Stimulated activated CD8-positive, alpha-beta memory T cell treated with anti-CD3 and anti-CD28 coated beads, Interleukin-15, amount 100 ng/mL, for 1 hour (primary cell): ENCODE measurements at regions not wholly inside any gene's neighbourhood (a gene's known extent, or its start where the extent isn't known, plus 50 kb on each side); places are given as distances from the start of the nearest gene placed in this dataset.

Experiments
- DNase-seq: peaks from one replicate; pipeline ENCODE4 v3.0.0-alpha.2; 2020; ENCODE audit warnings: low read depth

DNA sequence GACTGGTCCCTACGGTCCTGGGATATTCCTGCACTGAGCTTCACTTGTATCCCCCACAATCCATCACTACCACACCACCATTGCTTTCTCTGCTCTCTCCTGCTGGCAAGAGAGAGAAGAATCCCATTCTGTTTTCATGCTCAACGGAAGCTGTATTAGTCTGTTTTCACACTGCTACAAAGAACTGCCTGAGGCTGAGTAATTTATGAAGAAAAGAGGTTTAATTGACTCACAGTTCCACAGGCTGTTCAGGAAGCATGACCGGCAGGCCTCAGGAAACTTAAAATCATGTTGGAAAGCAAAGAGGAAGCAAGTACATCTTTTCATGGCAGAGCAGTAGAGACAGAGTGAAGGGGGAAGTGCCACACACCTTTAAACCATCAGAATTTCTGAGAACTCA is 260.4 kb upstream of the LYZL1 start:
- no peak for DNase-seq

DNA sequence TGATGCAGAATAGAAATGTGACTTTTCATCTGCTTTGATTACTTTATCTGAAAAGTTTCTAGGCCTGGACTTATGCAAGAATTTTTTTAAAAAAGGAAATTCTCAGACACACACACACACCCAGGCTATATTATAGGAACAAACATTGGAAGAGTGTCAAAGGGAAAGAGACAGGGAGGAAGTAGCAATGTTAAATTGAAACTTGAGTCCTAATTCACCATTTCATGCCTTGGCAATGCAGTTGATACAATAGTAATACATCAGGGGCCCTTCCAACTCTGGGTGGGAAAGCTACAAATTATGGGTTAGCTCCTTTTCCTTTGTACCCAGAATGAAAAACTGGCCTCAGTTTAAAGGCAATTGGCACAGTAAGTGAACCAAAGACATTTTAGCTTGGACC is 258.0 kb upstream of the LYZL1 start:
- DNase-seq, result no peak

DNA sequence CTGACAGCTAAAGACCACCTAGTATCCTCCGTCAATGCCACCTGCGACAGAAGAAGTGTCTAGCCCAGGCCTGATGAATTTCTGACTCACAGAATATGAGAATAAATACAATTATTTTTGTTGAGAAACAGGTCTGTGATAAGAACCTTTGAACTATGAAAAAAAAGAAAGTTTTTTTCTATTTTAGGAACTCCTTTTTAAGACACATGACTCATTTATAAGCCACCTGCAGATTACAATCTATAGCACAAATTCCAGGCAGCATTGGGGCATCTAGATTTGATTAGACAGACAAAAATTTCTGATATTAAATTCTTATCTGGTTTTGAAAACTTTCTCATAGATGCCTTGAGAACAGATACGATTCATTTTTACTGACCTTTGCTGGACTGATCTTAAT is 256.7 kb upstream of the LYZL1 start:
- DNase-seq, result no peak

GRCh38 chr10:29033311-29033940 is 255.4 kb upstream of the LYZL1 start:
- no peak for DNase-seq

- no peak for DNase-seq
Observed at GRCh38 chr10:29034592-29034991, 254.3 kb upstream of the LYZL1 start.

GRCh38 chr10:29035721-29036120 is 253.1 kb upstream of the LYZL1 start:
- no peak for DNase-seq

DNA sequence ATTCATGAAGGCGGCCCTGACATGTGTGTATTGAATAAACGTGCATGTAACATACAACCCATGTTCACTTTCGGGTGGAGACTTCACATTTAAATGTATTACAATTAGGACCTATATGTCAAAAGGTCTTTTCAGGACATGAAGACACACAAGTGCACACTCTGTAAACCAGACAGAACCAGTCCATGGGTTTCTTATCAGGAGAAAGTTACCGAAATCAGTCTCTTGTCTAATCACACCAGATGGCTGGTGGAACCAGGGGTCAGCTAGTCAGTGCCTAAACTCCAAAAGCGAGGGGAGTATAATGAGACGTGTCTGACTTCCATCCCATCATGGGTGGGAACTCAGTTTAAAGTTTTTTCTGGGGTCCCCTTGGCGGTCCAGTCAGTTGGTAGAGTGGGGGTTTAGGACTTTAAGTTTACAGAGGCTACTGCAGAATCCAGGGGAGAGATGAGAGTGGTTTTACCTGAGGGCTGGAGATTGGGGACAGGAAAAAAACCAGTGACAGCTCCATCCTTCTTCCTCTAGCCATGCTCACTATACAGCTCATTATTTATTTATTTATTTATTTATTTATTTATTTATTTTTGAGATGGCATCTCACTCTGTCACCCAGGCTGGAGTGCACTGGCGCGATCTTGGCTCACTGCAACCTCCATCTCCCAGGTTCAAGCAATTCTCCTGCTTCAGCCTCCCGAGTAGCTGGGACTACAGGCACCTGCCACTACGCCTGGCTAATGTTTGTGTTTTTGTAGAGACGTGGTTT is 251.3 kb upstream of the LYZL1 start:
- DNase-seq, result no peak

- DNase-seq, result no peak
Observed at GRCh38 chr10:29039091-29039490, 249.8 kb upstream of the LYZL1 start.

DNA sequence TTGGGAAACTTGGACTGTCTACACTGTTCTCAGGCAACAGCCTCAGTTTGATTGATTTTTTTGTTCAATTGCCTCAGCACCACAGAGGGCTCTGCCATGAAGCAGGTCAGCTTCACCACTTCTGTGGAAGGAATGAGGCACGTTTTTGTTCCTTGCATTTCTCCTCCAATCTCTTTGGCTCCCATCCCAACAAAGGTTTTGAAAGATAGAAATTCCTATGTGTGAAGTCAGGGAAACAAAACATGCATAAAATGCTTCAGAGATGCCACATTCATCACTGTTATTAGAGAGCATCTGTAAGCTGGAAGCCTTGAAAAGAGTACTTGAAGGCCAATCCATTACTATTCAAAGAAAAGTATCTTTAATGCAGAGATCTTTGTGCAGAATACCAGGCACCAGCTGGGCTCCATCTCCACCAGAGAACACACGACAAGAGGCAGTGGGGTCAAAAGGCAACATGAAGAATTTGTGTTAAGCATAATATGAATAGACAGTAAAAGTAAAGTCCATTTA is 249.1 kb upstream of the LYZL1 start:
- no peak for DNase-seq

- DNase-seq, result no peak
Observed at GRCh38 chr10:29041616-29042015, 247.3 kb upstream of the LYZL1 start.

GRCh38 chr10:29048506-29048905 is 240.4 kb upstream of the LYZL1 start:
- DNase-seq, result no peak

GRCh38 chr10:29050081-29050480 is 238.8 kb upstream of the LYZL1 start:
- DNase-seq, result no peak

DNA sequence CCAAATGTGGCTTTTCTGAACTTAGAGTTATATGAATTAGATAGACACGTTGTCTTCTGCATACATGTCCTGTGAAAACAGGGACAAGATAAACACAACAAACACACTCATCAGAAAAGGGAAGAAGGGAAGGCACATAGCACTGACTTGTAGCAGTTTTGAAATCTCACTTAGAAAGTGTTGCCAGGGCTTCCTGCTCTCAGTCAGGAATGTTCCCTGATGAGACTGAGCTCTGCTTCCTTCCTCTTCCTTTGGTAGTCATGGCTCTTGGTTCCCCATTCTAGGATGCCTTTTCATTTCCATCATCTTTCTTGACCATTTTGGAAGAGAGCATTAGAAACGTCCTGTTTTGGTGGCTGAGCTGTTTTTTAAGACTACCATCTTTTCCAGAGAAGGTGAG is 233.8 kb upstream of the LYZL1 start:
- no peak for DNase-seq

DNA sequence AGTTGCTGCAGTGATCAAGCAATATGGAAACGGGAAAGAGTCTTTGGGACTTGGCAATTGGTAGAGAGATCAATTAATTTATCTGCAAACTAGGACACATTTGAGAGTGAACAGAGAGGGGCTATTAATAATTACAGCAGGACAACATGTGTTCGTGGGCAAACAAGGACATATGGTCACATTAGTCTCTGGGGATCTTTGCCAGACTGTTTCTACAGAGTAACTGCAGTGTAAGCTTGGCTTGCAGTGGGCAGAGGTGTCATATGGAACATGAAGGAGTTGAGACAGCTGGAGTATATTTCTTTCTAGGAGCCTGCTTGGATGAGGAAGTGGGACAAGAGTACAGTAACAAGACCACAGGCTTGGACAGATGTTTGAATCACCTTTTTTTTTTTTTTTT is 232.1 kb upstream of the LYZL1 start:
- no peak for DNase-seq

- no peak for DNase-seq
Observed at GRCh38 chr10:29057822-29058331, 231.0 kb upstream of the LYZL1 start.

DNA sequence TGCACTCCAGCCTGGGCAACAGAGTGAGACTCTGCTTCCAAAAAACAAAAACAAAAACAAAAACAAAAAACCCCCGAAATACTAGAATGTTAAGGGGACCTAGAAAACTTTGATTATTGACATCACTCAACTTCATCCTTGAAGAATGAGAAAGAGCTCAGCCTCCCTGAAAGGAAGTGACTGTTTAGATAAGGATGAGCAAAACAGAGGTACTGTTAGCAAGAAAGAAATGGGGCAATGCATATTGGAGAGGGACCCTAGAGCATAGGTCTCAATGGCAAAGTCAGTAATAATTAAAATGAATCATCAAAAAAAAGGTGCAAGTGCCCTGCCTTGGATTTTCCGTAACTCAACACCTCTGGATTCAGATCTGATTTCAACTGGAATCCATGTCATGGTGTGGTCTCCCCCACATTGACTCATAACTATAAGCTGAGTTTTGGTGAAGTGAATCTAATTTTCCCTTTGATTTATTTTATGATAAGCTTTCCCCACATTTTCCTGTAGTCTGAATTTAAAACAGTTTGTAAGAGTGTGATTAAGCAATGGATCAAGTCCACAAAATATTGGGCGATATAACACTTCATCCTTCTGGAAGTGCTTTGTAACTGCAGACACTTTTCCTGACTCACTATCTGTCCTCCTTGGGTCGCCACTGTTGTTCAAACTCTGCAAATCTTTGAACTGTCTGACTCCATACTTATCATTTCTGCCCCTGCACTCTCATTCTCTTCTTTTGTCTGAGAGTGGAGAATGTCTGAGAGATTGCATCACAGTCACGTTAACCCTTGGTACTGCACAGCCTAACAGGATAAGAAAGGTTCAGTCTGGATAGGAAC is 224.8 kb upstream of the LYZL1 start:
- DNase-seq, result no peak

- no peak for DNase-seq
Observed at GRCh38 chr10:29064680-29065079, 224.2 kb upstream of the LYZL1 start.

- DNase-seq, result no peak
Observed at GRCh38 chr10:29067161-29067560, 221.7 kb upstream of the LYZL1 start.

DNA sequence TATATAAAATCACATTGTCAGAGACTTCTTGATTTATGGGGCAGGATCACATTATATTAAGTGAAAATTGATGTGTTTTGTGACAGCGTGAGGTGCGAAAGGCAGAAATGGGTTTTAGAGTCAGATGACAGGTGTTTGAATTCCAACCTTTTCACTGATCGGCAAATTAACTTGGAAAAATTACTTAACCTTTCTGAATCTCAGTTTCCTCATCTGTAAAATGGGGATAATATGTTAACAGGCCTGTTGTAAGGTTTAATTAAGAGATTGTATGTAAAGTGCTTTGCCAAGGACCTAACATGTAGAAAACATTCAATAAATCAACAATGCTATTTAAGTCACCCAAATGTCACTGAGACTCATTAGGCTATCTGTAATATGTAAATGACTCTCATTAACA is 221.2 kb upstream of the LYZL1 start:
- no peak for DNase-seq

- no peak for DNase-seq
Observed at GRCh38 chr10:29068302-29068701, 220.6 kb upstream of the LYZL1 start.

GRCh38 chr10:29068966-29069365 is 219.9 kb upstream of the LYZL1 start:
- DNase-seq, result no peak

- DNase-seq, result no peak
Observed at GRCh38 chr10:29069941-29070340, 218.9 kb upstream of the LYZL1 start.

DNA sequence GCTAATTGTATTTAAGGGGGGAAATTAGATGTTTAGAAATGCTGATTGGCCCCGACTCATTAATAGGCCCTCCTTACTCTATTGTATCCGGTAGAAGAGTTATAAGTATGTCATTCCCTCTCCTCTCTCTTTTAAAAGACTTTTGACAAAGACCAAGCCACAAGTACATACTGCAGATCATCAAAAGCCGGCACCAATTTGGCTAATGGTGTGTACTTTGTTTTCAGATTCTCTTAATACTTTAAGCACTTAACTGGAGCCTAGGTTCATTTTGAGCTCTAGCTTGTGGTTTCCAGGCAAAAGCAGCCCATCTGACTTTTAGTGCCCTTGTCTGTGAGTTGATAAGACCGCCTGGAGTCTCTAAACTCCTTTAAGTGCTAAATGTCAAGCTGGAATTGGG is 210.0 kb upstream of the LYZL1 start:
- DNase-seq, result no peak
